ENCODE measurements at regions not wholly inside any gene's neighbourhood (a gene's known extent, or its start where the extent isn't known, plus 50 kb on each side); places are given as distances from the start of the nearest gene placed in this dataset.

DNA sequence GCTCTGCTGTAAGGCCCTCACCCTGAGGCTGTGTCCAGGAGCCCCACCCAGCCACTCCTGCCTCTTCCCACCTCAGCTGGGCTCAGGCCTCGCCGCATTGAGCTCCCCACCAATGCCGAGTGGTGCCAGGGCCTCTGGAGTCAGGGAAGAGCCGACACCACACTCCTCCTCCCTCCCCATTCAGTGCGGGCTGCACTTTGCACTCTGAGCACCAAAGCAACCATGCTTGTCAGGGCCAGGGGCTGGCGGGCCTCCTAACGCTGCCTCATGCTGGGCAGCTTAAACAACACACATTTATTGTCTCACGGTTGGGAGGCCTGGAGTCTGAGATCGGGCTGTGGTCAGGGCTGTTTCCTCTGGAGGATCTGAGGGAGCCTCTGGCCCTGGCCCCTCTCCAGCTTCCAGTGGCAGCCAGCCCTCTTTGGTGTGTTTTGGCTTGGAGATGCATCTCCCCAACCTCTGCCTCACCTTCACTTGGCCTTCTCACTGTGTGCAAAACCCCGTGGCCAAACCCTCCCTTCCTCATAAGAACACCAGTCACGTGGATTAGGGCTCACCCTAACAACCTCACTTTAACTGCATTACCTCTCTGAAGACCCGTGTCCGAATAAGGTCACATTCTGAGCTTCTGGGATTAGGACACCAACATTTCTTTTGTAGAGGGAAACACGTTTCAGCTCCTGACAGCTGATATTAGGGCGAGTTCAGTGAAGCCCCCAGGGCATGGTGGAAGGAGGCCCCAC is 157.8 kb downstream of the MED10 start:
- Histone ChIP-seq H3K9ac (ENCODE audit: low read depth, low read length) (no peak overlapping the region), H3K4me3 (ENCODE audit: low read depth in 1 of 2, low read length in 2 of 2) (no peak overlapping the region), H3K4me1 (ENCODE audit: insufficient read depth, low read length) (no peaks in the 10 kb centered on the region), H2AFZ (ENCODE audit: low read depth, low read length) (no peak overlapping the region), H3K36me3 (ENCODE audit: insufficient read depth, low read length) (no peaks in the 10 kb centered on the region), H3K27ac (ENCODE audit: low read length) (no peak overlapping the region), H3K79me2 (ENCODE audit: insufficient read depth, low read length) (no peaks in the 10 kb centered on the region), H3K4me2 (ENCODE audit: insufficient read depth, low read length) (no peak overlapping the region), H3K27me3 (ENCODE audit: insufficient read depth, low read length, poor library complexity) (no peaks in the 10 kb centered on the region), H4K20me1 (ENCODE audit: insufficient read depth, low read length) (no peaks in the 10 kb centered on the region), H3K9me3 (ENCODE audit: insufficient read depth, low read length, severe bottlenecking) (no peaks in the 10 kb centered on the region)
- TF ChIP-seq EZH2 (IDR thresholded peaks at IDR 0.05; ENCODE audit: borderline replicate concordance, low read depth, low read length, severe bottlenecking) (no peak), CTCF (IDR thresholded peaks at IDR 0.05; ENCODE audit: borderline replicate concordance, extremely low read depth, low read length, poor library complexity, severe bottlenecking) (no peak)
- DNase-seq (no peak), ATAC-seq (ENCODE audit: insufficient read depth, low read depth) (no peak)

DNA sequence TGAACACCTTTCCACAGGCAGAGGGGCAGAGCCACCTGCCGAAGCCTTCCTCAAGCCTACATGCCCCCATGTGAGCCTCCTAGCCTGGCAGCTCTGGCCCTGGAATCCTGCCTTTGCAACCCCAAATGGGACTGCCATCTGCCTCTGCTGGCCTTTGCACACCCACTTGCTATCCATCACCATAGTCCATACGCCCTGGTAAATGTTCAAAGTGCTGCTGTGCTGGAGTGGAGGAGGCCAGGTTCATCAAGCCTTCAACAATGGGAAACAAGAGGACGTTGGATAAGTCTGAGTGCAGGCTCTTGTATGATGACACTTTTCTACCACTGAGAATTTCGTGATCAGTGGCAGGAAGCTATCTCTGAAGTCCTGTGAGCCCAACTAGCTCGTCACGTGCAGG is 159.8 kb downstream of the MED10 start:
- H2AFZ ChIP-seq (ENCODE audit: low read depth, low read length) = no peak overlapping the region
- no peaks in the 10 kb centered on the region for H3K27me3 ChIP-seq (ENCODE audit: insufficient read depth, low read length, poor library complexity)

GRCh38 chr5:6218116-6218515 is 160.2 kb downstream of the MED10 start:
- no peak overlapping the region for H3K4me2 ChIP-seq (ENCODE audit: insufficient read depth, low read length)
- H3K79me2 ChIP-seq (ENCODE audit: insufficient read depth, low read length) = no peaks in the 10 kb centered on the region
- no peak overlapping the region for H2AFZ ChIP-seq (ENCODE audit: low read depth, low read length)
- no peak overlapping the region for H3K4me3 ChIP-seq (ENCODE audit: low read depth in 1 of 2, low read length in 2 of 2)
- no peaks in the 10 kb centered on the region for H3K4me1 ChIP-seq (ENCODE audit: insufficient read depth, low read length)
- ATAC-seq (ENCODE audit: insufficient read depth, low read depth) = no peak
- H3K36me3 ChIP-seq (ENCODE audit: insufficient read depth, low read length) = no peaks in the 10 kb centered on the region
- H4K20me1 ChIP-seq (ENCODE audit: insufficient read depth, low read length) = no peaks in the 10 kb centered on the region
- no peak overlapping the region for H3K9ac ChIP-seq (ENCODE audit: low read depth, low read length)
- H3K27ac ChIP-seq (ENCODE audit: low read length) = no peak overlapping the region
- H3K9me3 ChIP-seq (ENCODE audit: insufficient read depth, low read length, severe bottlenecking) = no peaks in the 10 kb centered on the region
- DNase-seq = no peak
- H3K27me3 ChIP-seq (ENCODE audit: insufficient read depth, low read length, poor library complexity) = no peaks in the 10 kb centered on the region
- TF ChIP-seq CTCF (IDR thresholded peaks at IDR 0.05; ENCODE audit: borderline replicate concordance, extremely low read depth, low read length, poor library complexity, severe bottlenecking) (no peak), EZH2 (IDR thresholded peaks at IDR 0.05; ENCODE audit: borderline replicate concordance, low read depth, low read length, severe bottlenecking) (no peak)

More for the DNA sequence above, 159.8 kb downstream of the MED10 start:
- no peak overlapping the region for H3K4me3 ChIP-seq (ENCODE audit: low read depth in 1 of 2, low read length in 2 of 2)
- no peaks in the 10 kb centered on the region for H3K36me3 ChIP-seq (ENCODE audit: insufficient read depth, low read length)
- no peak for DNase-seq
- H3K9ac ChIP-seq (ENCODE audit: low read depth, low read length) = no peak overlapping the region
- no peak overlapping the region for H3K27ac ChIP-seq (ENCODE audit: low read length)
- H3K79me2 ChIP-seq (ENCODE audit: insufficient read depth, low read length) = no peaks in the 10 kb centered on the region
- no peak for ATAC-seq (ENCODE audit: insufficient read depth, low read depth)
- no peaks in the 10 kb centered on the region for H4K20me1 ChIP-seq (ENCODE audit: insufficient read depth, low read length)
- H3K4me1 ChIP-seq (ENCODE audit: insufficient read depth, low read length) = no peaks in the 10 kb centered on the region
- H3K9me3 ChIP-seq (ENCODE audit: insufficient read depth, low read length, severe bottlenecking) = no peaks in the 10 kb centered on the region
- no peak overlapping the region for H3K4me2 ChIP-seq (ENCODE audit: insufficient read depth, low read length)
- TF ChIP-seq CTCF (IDR thresholded peaks at IDR 0.05; ENCODE audit: borderline replicate concordance, extremely low read depth, low read length, poor library complexity, severe bottlenecking) = no peak
